OCI-LY1 (cell line): ENCODE measurements at regions not wholly inside any gene's neighbourhood (a gene's known extent, or its start where the extent isn't known, plus 50 kb on each side); places are given as distances from the start of the nearest gene placed in this dataset.

Experiments used
- H2AFZ ChIP-seq: fragments of 200-600 bp; sonication (generic), shearing (Covaris generic); 2 replicates; pipeline ENCODE4 v1.6.0; 2014; ENCODE audit warnings: antibody characterized with exemption, mild to moderate bottlenecking, low read length
- H3F3A ChIP-seq: fragments of 200-600 bp; sonication (generic), shearing (Covaris generic); 2 replicates; pipeline ENCODE4 v1.6.0; 2014; ENCODE audit warnings: mild to moderate bottlenecking, antibody characterized with exemption, low read length, moderate library complexity; ENCODE audit not compliant: insufficient read depth
- H3K27ac ChIP-seq: fragments of 200-600 bp; sonication (generic); 2 replicates; pipeline ENCODE4 v1.5.1; 2014; ENCODE audit warnings: low read length, mixed run types, mild to moderate bottlenecking, low read depth; ENCODE audit not compliant: poor library complexity, severe bottlenecking
- H3K27me3 ChIP-seq: fragments of 200-600 bp; sonication (generic); 2 replicates; pipeline ENCODE4 v1.6.0; 2014; ENCODE audit warnings: antibody characterized with exemption, mild to moderate bottlenecking, low read length, moderate library complexity; ENCODE audit not compliant: insufficient read depth
- H3K36me3 ChIP-seq: fragments of 200-600 bp; sonication (generic); 2 replicates; pipeline ENCODE4 v1.6.1; 2014; ENCODE audit warnings: mild to moderate bottlenecking, antibody characterized with exemption, low read length, moderate library complexity, mixed read lengths; ENCODE audit not compliant: insufficient read depth
- H3K4me1 ChIP-seq: fragments of 200-600 bp; sonication (generic); 2 replicates; pipeline ENCODE4 v1.5.1; 2014; ENCODE audit warnings: mild to moderate bottlenecking, low read length, moderate library complexity; ENCODE audit not compliant: insufficient read depth, severe bottlenecking
- H3K4me2 ChIP-seq: fragments of 200-600 bp; sonication (generic), shearing (Covaris generic); 2 replicates; pipeline ENCODE4 v1.6.1; 2014; ENCODE audit warnings: low read length
- H3K4me3 ChIP-seq: fragments of 200-600 bp; sonication (generic); 2 replicates; pipeline ENCODE4 v1.5.1; 2014; ENCODE audit warnings: low read length, low read depth, mild to moderate bottlenecking, mixed read lengths; ENCODE audit not compliant: poor library complexity, severe bottlenecking
- H3K79me2 ChIP-seq: fragments of 200-600 bp; shearing (Covaris generic); 2 replicates; pipeline ENCODE4 v1.6.1; 2016; ENCODE audit warnings: mixed run types, low read length, mixed read lengths; ENCODE audit not compliant: insufficient read depth
- H3K9ac ChIP-seq: fragments of 200-600 bp; sonication (generic), shearing (Covaris generic); 2 replicates; pipeline ENCODE4 v1.6.1; 2014; ENCODE audit warnings: mild to moderate bottlenecking, low read length, mixed read lengths
- H3K9me2 ChIP-seq: fragments of 200-600 bp; sonication (generic), shearing (Covaris generic); 2 replicates; pipeline ENCODE4 v1.6.1; 2014; ENCODE audit warnings: low read depth, mild to moderate bottlenecking, low read length, mixed read lengths
- H3K9me3 ChIP-seq: fragments of 200-600 bp; shearing (Covaris generic); 2 replicates; pipeline ENCODE4 v1.6.1; 2014; ENCODE audit warnings: low read length, mixed read lengths
- H4K20me1 ChIP-seq: fragments of 200-600 bp; sonication (generic), shearing (Covaris generic); 2 replicates; pipeline ENCODE4 v1.6.0; 2016; ENCODE audit warnings: mild to moderate bottlenecking, low read length; ENCODE audit not compliant: insufficient read depth
- EZH2 ChIP-seq: fragments of 200-600 bp; sonication (generic), shearing (Covaris generic); IDR thresholded peaks from 2 replicates; pipeline ENCODE4 v1.8.0; 2017; ENCODE audit warnings: borderline replicate concordance, mixed run types, mild to moderate bottlenecking, antibody characterized with exemption, low read length, moderate library complexity, mixed read lengths
- TF ChIP-seq, protein P1 (sequence below): fragments of 200-600 bp; sonication (generic), shearing (Covaris generic); IDR thresholded peaks from 2 replicates; pipeline ENCODE4 v1.5.1; 2017; ENCODE audit warnings: mild to moderate bottlenecking, antibody characterized with exemption, low read length, moderate library complexity, mixed read lengths

DNA sequence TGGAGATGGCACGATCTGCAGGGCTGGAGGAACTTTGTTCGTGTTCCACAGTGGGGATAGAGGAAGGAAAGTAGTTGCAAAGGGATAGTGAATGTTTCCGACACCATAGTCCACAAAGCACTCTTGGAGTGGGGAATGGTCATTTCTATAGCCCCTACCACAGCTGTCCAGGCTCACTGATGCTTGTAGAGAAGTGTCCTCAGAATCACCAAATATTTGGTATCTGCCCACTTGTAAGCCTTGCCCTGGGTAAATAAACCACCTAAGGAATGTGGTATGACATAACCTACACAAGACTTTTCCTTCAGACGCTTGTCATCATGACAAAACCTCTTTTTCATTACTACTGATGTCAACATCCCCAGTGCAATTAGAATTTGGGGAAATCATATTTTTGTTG lies 686.5 kb upstream of the ARGLU1 start:
- Histone ChIP-seq H3K4me1 (no peaks in the 10 kb centered on the region), H3K79me2 (no peaks in the 10 kb centered on the region), H3K9me3 (no peaks in the 10 kb centered on the region), H3K27me3 (no peaks in the 10 kb centered on the region), H3K4me3 (no peak overlapping the region), H3K36me3 (no peaks in the 10 kb centered on the region), H2AFZ (no peak overlapping the region), H3F3A (no peaks in the 10 kb centered on the region), H3K4me2 (no peak overlapping the region), H3K27ac (no peak overlapping the region), H3K9me2 (no peaks in the 10 kb centered on the region), H3K9ac (no peak overlapping the region), H4K20me1 (no peaks in the 10 kb centered on the region)
- TF ChIP-seq, protein P1, sequence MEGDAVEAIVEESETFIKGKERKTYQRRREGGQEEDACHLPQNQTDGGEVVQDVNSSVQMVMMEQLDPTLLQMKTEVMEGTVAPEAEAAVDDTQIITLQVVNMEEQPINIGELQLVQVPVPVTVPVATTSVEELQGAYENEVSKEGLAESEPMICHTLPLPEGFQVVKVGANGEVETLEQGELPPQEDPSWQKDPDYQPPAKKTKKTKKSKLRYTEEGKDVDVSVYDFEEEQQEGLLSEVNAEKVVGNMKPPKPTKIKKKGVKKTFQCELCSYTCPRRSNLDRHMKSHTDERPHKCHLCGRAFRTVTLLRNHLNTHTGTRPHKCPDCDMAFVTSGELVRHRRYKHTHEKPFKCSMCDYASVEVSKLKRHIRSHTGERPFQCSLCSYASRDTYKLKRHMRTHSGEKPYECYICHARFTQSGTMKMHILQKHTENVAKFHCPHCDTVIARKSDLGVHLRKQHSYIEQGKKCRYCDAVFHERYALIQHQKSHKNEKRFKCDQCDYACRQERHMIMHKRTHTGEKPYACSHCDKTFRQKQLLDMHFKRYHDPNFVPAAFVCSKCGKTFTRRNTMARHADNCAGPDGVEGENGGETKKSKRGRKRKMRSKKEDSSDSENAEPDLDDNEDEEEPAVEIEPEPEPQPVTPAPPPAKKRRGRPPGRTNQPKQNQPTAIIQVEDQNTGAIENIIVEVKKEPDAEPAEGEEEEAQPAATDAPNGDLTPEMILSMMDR: no peak
- no peak for TF ChIP-seq EZH2

DNA sequence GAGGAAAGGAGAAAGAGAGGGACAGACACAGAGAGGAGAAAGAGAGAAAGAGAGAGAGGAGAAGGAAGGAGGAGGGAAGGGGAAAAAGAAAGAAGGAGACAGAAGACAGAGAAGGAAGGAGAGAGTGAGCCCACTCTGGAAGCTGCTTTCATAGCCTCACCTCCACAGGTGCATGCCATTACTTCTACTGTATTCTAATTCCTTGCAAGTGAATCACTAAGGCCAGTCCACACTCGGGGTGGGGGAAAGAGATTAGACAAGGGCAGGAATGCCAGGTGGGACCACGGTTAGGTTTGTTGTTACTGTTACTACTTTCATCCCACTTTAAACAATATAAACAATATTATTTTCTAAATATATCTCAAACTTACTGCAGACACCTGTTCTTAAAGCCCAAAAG lies 684.5 kb upstream of the ARGLU1 start:
- Histone ChIP-seq H3K27ac (no peak overlapping the region), H3K9me3 (no peaks in the 10 kb centered on the region), H3K79me2 (no peaks in the 10 kb centered on the region), H3K4me3 (no peak overlapping the region), H3K27me3 (no peaks in the 10 kb centered on the region), H4K20me1 (no peaks in the 10 kb centered on the region), H3K9ac (no peak overlapping the region), H2AFZ (no peak overlapping the region), H3K4me1 (no peaks in the 10 kb centered on the region), H3K9me2 (no peaks in the 10 kb centered on the region), H3F3A (no peaks in the 10 kb centered on the region), H3K4me2 (no peak overlapping the region), H3K36me3 (no peaks in the 10 kb centered on the region)
- TF ChIP-seq, protein P1: no peak
- no peak for TF ChIP-seq EZH2

DNA sequence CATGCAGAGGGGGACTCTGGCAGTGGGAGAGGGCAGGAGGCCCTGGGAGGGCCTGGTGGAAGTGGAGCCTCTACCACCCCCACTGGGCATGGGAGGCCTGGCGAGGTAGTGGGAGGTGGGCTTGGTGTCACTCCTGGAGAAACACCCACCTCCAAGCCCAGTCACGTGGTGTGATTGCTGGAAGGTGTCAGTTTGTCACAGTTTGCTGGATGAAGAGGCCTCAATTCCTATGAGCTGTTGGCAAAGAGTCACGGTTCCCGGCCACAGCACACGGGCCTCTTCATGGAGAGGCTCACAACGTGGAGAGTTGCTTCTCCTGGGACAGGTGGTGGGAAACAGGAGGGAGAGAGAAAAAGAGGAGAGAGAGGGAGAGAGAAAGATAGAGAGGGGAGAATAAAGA lies 684.1 kb upstream of the ARGLU1 start:
- Histone ChIP-seq H4K20me1 (no peaks in the 10 kb centered on the region), H3K4me2 (no peak overlapping the region), H3K9me2 (no peaks in the 10 kb centered on the region), H3K9ac (no peak overlapping the region), H2AFZ (no peak overlapping the region), H3K36me3 (no peaks in the 10 kb centered on the region), H3K9me3 (no peaks in the 10 kb centered on the region), H3F3A (no peaks in the 10 kb centered on the region), H3K4me1 (no peaks in the 10 kb centered on the region), H3K4me3 (no peak overlapping the region), H3K27me3 (no peaks in the 10 kb centered on the region), H3K27ac (no peak overlapping the region), H3K79me2 (no peaks in the 10 kb centered on the region)
- TF ChIP-seq, protein P1: no peak
- TF ChIP-seq EZH2: no peak
